ENCODE measurements at regions not wholly inside any gene's neighbourhood (a gene's known extent, or its start where the extent isn't known, plus 50 kb on each side); places are given as distances from the start of the nearest gene placed in this dataset.

DNA sequence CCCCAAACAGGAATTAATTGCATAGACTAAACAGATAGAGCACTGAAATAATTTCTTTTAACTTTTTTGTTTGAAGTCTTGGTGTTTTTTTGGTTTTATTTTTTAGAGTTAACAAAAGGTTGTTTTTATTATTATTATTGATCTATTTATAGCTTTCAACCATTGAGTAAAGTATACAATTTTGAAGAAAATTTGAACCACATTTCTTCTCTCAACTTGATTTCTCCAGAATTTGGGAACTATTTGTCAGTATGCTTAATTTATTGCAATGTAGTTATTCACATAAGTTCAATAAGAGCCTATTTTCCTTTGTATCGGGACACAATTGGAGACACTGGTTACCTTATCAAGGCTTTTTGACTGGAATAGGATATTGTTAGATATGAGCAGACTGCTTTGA is 1045.6 kb upstream of the PCDH9 start:
- TF ChIP-seq, protein P1, sequence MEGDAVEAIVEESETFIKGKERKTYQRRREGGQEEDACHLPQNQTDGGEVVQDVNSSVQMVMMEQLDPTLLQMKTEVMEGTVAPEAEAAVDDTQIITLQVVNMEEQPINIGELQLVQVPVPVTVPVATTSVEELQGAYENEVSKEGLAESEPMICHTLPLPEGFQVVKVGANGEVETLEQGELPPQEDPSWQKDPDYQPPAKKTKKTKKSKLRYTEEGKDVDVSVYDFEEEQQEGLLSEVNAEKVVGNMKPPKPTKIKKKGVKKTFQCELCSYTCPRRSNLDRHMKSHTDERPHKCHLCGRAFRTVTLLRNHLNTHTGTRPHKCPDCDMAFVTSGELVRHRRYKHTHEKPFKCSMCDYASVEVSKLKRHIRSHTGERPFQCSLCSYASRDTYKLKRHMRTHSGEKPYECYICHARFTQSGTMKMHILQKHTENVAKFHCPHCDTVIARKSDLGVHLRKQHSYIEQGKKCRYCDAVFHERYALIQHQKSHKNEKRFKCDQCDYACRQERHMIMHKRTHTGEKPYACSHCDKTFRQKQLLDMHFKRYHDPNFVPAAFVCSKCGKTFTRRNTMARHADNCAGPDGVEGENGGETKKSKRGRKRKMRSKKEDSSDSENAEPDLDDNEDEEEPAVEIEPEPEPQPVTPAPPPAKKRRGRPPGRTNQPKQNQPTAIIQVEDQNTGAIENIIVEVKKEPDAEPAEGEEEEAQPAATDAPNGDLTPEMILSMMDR (IDR thresholded peaks at IDR 0.05; ENCODE audit: low read depth, low read length) = no peak
- TF ChIP-seq, protein P2, sequence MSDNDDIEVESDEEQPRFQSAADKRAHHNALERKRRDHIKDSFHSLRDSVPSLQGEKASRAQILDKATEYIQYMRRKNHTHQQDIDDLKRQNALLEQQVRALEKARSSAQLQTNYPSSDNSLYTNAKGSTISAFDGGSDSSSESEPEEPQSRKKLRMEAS (IDR thresholded peaks at IDR 0.05; ENCODE audit: low read depth, low read length) = no peak
- TF ChIP-seq MYC (IDR thresholded peaks at IDR 0.05; ENCODE audit: low read depth, low read length) (no peak), POLR2A (IDR thresholded peaks at IDR 0.05; ENCODE audit: extremely low read depth, insufficient read length) (no peak)
